Transverse colon (tissue), 4 donors: ENCODE measurements at regions not wholly inside any gene's neighbourhood (a gene's known extent, or its start where the extent isn't known, plus 50 kb on each side); places are given as distances from the start of the nearest gene placed in this dataset.

Experiments used
- CTCF ChIP-seq, 5 experiments: fragments of 200-600 bp in 3 of 5; fragments of 450-650 bp in 2 of 5; sonication (generic) in 3 of 5; IDR thresholded peaks; 1 replicate in 2 of 5; 2 replicates in 3 of 5; pipeline ENCODE4 v1.5.1; 2016 to 2017; ENCODE audit warnings: antibody characterized with exemption in 5 of 5, inconsistent platforms in 3 of 5, mild to moderate bottlenecking in 2 of 5, moderate library complexity in 1 of 5
- EP300 ChIP-seq: sonication (generic); formaldehyde crosslinking; IDR thresholded peaks from one replicate; pipeline ENCODE4 v1.6.1; 2017; ENCODE audit warnings: antibody characterized with exemption, low read depth
- POLR2A ChIP-seq: fragments of 450-650 bp; IDR thresholded peaks from one replicate; pipeline ENCODE4 v1.6.1; 2016; ENCODE audit warnings: antibody characterized with exemption, mild to moderate bottlenecking, moderate library complexity
- POLR2AphosphoS5 ChIP-seq, 3 donors: sonication (generic); formaldehyde crosslinking; IDR thresholded peaks; one replicate each; pipeline ENCODE4 v1.6.1; 2016; ENCODE audit warnings: antibody characterized with exemption in 3 of 3

DNA sequence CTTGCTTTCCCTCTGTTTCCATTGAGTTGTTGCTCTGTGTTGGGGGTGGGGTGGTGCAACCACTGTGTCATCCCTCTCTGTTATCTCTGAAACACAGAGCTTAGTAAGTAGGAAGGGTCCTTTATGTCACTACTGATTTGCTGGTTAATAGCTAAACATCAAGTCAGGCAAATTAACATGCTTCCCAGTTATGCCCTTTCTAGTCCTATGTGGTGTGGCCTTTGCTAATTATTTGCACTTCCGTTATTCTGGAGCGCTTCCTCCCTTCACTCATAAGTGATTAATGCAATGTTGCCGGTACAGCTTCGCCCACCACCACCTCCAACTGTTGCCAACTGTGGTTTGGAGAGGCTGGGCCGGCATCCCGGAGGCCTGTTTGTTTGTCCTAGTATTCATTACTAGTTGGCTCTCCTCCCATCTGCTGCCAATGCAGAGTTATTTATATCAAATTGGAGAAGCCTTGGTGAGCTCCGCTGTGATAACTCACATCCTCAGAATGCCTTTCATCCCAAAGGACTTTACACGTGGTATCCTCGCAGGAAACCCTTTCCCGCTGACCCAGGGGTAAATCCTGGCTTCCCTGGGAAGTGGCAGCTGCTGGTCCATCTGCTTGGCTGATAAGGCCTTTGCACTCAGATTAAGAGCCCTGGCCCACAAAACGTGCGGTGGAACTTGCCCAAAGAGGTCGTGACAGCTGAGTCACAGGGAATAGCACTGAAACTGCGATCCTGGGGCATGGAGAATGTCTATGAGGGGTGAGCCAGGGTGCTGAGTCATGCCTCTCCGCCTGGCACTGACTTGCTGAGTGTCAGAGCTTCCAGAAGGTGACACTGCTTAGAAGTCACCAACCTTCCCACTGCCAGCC lies 72.0 kb upstream of the ZCCHC2 start:
- no peak for TF ChIP-seq POLR2A
- no peak for TF ChIP-seq POLR2AphosphoS5 (IDR thresholded peaks at IDR 0.05)
- TF ChIP-seq CTCF (IDR thresholded peaks at IDR 0.05), result no peak
- TF ChIP-seq EP300, result no peak
